Transverse colon (tissue), 4 donors: ENCODE measurements at regions not wholly inside any gene's neighbourhood (a gene's known extent, or its start where the extent isn't known, plus 50 kb on each side); places are given as distances from the start of the nearest gene placed in this dataset.

Experiments used
- EP300 ChIP-seq: sonication (generic); formaldehyde crosslinking; IDR thresholded peaks from one replicate; pipeline ENCODE4 v1.6.1; 2017; ENCODE audit warnings: antibody characterized with exemption, low read depth
- POLR2A ChIP-seq: fragments of 450-650 bp; IDR thresholded peaks from one replicate; pipeline ENCODE4 v1.6.1; 2016; ENCODE audit warnings: antibody characterized with exemption, mild to moderate bottlenecking, moderate library complexity
- POLR2AphosphoS5 ChIP-seq, 3 donors: sonication (generic); formaldehyde crosslinking; IDR thresholded peaks; one replicate each; pipeline ENCODE4 v1.6.1; 2016; ENCODE audit warnings: antibody characterized with exemption in 3 of 3
- TF ChIP-seq, protein P1 (sequence below), 5 experiments: fragments of 200-600 bp in 3 of 5; fragments of 450-650 bp in 2 of 5; sonication (generic) in 3 of 5; IDR thresholded peaks; 1 replicate in 2 of 5; 2 replicates in 3 of 5; pipeline ENCODE4 v1.5.1; 2016 to 2017; ENCODE audit warnings: antibody characterized with exemption in 5 of 5, inconsistent platforms in 3 of 5, mild to moderate bottlenecking in 2 of 5, moderate library complexity in 1 of 5

DNA sequence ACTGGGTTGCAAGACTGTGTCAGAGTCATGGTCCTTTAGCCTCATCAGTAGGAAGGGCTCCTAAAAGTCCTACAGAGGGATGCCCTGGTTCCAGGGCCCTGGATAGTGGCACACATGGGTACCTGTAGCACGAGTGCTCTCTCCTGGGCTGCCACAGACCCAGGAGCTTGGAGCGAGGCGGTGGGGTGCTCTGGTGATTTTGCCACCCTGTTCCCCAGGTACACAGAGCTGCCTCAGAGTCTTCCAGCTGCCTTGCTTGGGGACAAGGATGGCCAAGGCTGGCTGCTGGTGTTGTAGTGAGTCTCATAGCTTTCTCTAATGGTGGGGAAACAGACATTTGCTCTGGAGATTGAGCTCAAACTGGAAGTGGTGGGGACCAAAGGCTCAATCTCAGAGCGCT, 53.9 kb upstream of the OLFM4 start:
- TF ChIP-seq, protein P1, sequence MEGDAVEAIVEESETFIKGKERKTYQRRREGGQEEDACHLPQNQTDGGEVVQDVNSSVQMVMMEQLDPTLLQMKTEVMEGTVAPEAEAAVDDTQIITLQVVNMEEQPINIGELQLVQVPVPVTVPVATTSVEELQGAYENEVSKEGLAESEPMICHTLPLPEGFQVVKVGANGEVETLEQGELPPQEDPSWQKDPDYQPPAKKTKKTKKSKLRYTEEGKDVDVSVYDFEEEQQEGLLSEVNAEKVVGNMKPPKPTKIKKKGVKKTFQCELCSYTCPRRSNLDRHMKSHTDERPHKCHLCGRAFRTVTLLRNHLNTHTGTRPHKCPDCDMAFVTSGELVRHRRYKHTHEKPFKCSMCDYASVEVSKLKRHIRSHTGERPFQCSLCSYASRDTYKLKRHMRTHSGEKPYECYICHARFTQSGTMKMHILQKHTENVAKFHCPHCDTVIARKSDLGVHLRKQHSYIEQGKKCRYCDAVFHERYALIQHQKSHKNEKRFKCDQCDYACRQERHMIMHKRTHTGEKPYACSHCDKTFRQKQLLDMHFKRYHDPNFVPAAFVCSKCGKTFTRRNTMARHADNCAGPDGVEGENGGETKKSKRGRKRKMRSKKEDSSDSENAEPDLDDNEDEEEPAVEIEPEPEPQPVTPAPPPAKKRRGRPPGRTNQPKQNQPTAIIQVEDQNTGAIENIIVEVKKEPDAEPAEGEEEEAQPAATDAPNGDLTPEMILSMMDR (IDR thresholded peaks at IDR 0.05) = no peak
- TF ChIP-seq POLR2A (no peak), POLR2AphosphoS5 (IDR thresholded peaks at IDR 0.05) (no peak), EP300 (no peak)
